H1 (cell line): ENCODE measurements at regions not wholly inside any gene's neighbourhood (a gene's known extent, or its start where the extent isn't known, plus 50 kb on each side); places are given as distances from the start of the nearest gene placed in this dataset.

Experiments used
- CTCF ChIP-seq, 3 experiments: IDR thresholded peaks; 1 replicate in 2 of 3; 2 replicates in 1 of 3; pipeline versions ENCODE4 v1.5.1 to v1.6.1; 2011; ENCODE audit warnings: low read length in 3 of 3, mild to moderate bottlenecking in 3 of 3, inconsistent platforms in 2 of 3, low read depth in 1 of 3, moderate library complexity in 1 of 3; ENCODE audit not compliant: insufficient read depth in 1 of 3; ENCODE audit errors: control extremely low read depth in 1 of 3
- RBBP5 ChIP-seq: IDR thresholded peaks from 2 replicates; pipeline ENCODE4 v1.7.1; 2012; ENCODE audit warnings: low read depth, mild to moderate bottlenecking, inconsistent platforms, low read length, moderate library complexity, borderline replicate concordance
- SUZ12 ChIP-seq: fragments of 200-600 bp; sonication (generic); IDR thresholded peaks from 2 replicates; pipeline ENCODE4 v1.6.1; 2012; ENCODE audit warnings: mild to moderate bottlenecking, inconsistent platforms, low read length, moderate library complexity, mixed read lengths
- TAF1 ChIP-seq: IDR thresholded peaks from 2 replicates; pipeline ENCODE4 v1.6.1; 2011; ENCODE audit warnings: mild to moderate bottlenecking, low read depth, low read length

- no peak for TF ChIP-seq CTCF (IDR thresholded peaks at IDR 0.05; ENCODE audit: control extremely low read depth in 1 of 3, insufficient read depth in 1 of 3, low read depth in 1 of 3, low read length in 3 of 3)
- TF ChIP-seq RBBP5, result no peak
- no peak for TF ChIP-seq SUZ12
- TF ChIP-seq TAF1, result no peak
These were observed 90.6 kb upstream of the AKIP1 start for GRCh38 chr11:8820401-8820800.
